Neural cell (in vitro differentiated cells): ENCODE measurements at regions not wholly inside any gene's neighbourhood (a gene's known extent, or its start where the extent isn't known, plus 50 kb on each side); places are given as distances from the start of the nearest gene placed in this dataset.

Experiments
- CTCF ChIP-seq: fragments of 450-650 bp; IDR thresholded peaks from 2 replicates; pipeline ENCODE4 v1.5.1; 2014; ENCODE audit warnings: antibody characterized with exemption, mild to moderate bottlenecking, moderate library complexity; ENCODE audit not compliant: poor library complexity, severe bottlenecking
- EZH2 ChIP-seq: fragments of 200-600, 300-800 bp; shearing (Covaris generic), sonication (generic); IDR thresholded peaks from 2 replicates; pipeline ENCODE4 v1.6.1; 2014; ENCODE audit warnings: antibody characterized with exemption, low read length, borderline replicate concordance, mild to moderate bottlenecking; ENCODE audit not compliant: insufficient read depth, poor library complexity, severe bottlenecking
- MXI1 ChIP-seq: fragments of 450-650 bp; conservative IDR thresholded peaks from 2 replicates; pipeline ENCODE4 v1.6.1; 2014; ENCODE audit warnings: antibody characterized with exemption, mild to moderate bottlenecking; ENCODE audit not compliant: poor library complexity, severe bottlenecking

GRCh38 chr16:86897486-86897885 lies 319.1 kb downstream of the FOXL1 start:
- TF ChIP-seq MXI1 (no peak), CTCF (no peak), EZH2 (no peak)
